Osteoblast (primary cell): ENCODE measurements at regions not wholly inside any gene's neighbourhood (a gene's known extent, or its start where the extent isn't known, plus 50 kb on each side); places are given as distances from the start of the nearest gene placed in this dataset.

ENCODE experiments used
- DNase-seq: peaks from one replicate; pipeline ENCODE4 v3.0.0; 2011; ENCODE audit warnings: low spot score, mixed read lengths; ENCODE audit not compliant: insufficient read length; ENCODE audit errors: missing footprints
- H2AFZ ChIP-seq: 2 replicates; pipeline ENCODE4 v1.6.0; 2011; ENCODE audit warnings: mild to moderate bottlenecking, low read length
- H3K27ac ChIP-seq: 2 replicates; pipeline ENCODE4 v1.5.1; 2011; ENCODE audit warnings: mild to moderate bottlenecking, low read depth, low read length, moderate library complexity
- H3K27me3 ChIP-seq: 2 replicates; pipeline ENCODE4 v1.6.0; 2012; ENCODE audit warnings: mild to moderate bottlenecking, control low read depth, inconsistent platforms, low read length, moderate library complexity; ENCODE audit not compliant: insufficient read depth
- H3K36me3 ChIP-seq: 2 replicates; pipeline ENCODE4 v1.5.1; 2011; ENCODE audit warnings: mild to moderate bottlenecking, low read length, control low read depth, moderate library complexity; ENCODE audit not compliant: insufficient read depth
- H3K4me1 ChIP-seq: 2 replicates; pipeline ENCODE4 v1.5.1; 2011; ENCODE audit warnings: mild to moderate bottlenecking, low read length, control low read depth, moderate library complexity; ENCODE audit not compliant: insufficient read depth
- H3K4me2 ChIP-seq: 2 replicates; pipeline ENCODE4 v1.6.0; 2011; ENCODE audit warnings: mild to moderate bottlenecking, low read length; ENCODE audit not compliant: insufficient read depth
- H3K4me3 ChIP-seq: fragments of 200-600 bp; sonication (generic); 3 replicates; pipeline ENCODE4 v1.5.1; 2012; ENCODE audit warnings: mild to moderate bottlenecking, low read length, inconsistent platforms; ENCODE audit not compliant: insufficient read depth
- H3K79me2 ChIP-seq: 2 replicates; pipeline ENCODE4 v1.6.0; 2012; ENCODE audit warnings: mild to moderate bottlenecking, low read length, control low read depth, inconsistent platforms; ENCODE audit not compliant: insufficient read depth
- H3K9me3 ChIP-seq: 2 replicates; pipeline ENCODE4 v1.5.1; 2011; ENCODE audit warnings: low read depth, low read length, control low read depth
- H4K20me1 ChIP-seq: 2 replicates; pipeline ENCODE4 v1.6.0; 2012; ENCODE audit warnings: mild to moderate bottlenecking, low read length, control low read depth; ENCODE audit not compliant: insufficient read depth
- TF ChIP-seq, protein P1 (sequence below): IDR thresholded peaks from 2 replicates; pipeline ENCODE4 v1.5.1; 2011; ENCODE audit warnings: mild to moderate bottlenecking, low read depth, low read length, moderate library complexity; ENCODE audit errors: extremely low read depth

DNA sequence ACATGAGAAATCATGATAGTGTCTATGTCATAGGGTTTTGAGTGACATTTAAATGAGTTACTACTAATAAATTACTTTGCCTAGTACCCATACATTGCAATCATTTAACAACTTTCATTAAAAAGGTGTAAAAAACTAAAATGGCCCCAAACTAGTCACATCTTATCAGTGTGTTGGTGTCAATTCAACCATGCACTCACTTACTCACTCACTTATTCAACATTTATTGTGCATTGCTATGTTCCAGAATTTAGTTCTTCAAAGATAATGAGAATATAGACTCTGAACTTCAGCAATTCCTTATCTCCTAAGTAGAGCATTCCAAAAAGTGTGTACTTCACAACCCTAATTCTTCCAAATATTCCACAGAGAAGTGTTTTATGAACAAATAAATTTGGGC lies 965.7 kb downstream of the REEP3 start:
- DNase-seq, result no peak
- TF ChIP-seq, protein P1, sequence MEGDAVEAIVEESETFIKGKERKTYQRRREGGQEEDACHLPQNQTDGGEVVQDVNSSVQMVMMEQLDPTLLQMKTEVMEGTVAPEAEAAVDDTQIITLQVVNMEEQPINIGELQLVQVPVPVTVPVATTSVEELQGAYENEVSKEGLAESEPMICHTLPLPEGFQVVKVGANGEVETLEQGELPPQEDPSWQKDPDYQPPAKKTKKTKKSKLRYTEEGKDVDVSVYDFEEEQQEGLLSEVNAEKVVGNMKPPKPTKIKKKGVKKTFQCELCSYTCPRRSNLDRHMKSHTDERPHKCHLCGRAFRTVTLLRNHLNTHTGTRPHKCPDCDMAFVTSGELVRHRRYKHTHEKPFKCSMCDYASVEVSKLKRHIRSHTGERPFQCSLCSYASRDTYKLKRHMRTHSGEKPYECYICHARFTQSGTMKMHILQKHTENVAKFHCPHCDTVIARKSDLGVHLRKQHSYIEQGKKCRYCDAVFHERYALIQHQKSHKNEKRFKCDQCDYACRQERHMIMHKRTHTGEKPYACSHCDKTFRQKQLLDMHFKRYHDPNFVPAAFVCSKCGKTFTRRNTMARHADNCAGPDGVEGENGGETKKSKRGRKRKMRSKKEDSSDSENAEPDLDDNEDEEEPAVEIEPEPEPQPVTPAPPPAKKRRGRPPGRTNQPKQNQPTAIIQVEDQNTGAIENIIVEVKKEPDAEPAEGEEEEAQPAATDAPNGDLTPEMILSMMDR, result no peak

DNA sequence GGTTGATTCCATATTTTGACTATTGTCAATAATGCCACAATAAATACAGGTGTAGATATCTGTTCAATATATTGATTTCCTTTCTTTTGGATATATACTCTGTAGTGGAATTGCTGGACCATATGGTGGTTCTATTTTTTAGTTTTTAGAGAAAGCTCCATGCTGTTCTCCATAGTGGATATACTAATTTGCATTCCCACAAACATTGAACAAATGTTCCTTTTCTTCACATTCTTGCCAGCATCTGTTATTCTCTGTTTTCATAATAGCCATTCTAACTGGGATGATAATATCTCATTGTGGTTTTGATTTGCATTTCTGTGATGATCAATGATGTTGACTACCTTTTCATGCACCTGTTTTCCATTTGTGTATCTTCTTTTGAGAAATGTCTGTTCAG lies 973.7 kb downstream of the REEP3 start:
- Histone ChIP-seq H4K20me1 (no peaks in the 10 kb centered on the region), H3K4me2 (no peak overlapping the region), H3K9me3 (no peaks in the 10 kb centered on the region), H3K79me2 (no peaks in the 10 kb centered on the region), H3K4me1 (no peaks in the 10 kb centered on the region), H3K27me3 (no peaks in the 10 kb centered on the region), H3K27ac (no peak overlapping the region), H3K36me3 (no peaks in the 10 kb centered on the region), H2AFZ (no peak overlapping the region), H3K4me3 (no peak overlapping the region)
- no peak for DNase-seq
- TF ChIP-seq, protein P1, result no peak

More for the DNA sequence above, 965.7 kb downstream of the REEP3 start:
- Histone ChIP-seq H3K27ac (no peak overlapping the region), H4K20me1 (no peaks in the 10 kb centered on the region), H3K79me2 (no peaks in the 10 kb centered on the region), H3K27me3 (no peaks in the 10 kb centered on the region), H2AFZ (no peak overlapping the region), H3K4me2 (no peak overlapping the region), H3K9me3 (no peaks in the 10 kb centered on the region), H3K4me1 (no peaks in the 10 kb centered on the region), H3K36me3 (no peaks in the 10 kb centered on the region), H3K4me3 (no peak overlapping the region)

DNA sequence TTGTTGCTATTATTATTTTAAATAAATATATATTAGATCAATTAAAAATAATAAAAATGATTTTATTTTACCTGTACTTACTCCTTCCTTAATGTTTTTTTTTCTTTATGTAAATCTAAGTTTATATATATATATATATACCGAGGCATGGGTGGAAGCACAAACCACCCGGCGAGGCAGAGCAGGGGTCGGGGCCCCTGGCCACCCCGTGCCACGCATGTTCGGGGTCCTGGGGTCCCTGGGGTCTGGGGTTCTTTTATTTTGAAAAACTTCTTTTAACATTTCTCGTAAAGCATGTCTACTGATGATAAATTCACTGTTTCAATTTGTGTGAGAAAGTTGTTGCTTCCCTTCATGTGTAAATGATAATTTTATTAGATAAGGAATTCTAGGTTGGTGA lies 976.1 kb downstream of the REEP3 start:
- no peaks in the 10 kb centered on the region for H4K20me1 ChIP-seq
- H3K4me1 ChIP-seq, result no peaks in the 10 kb centered on the region
- no peak overlapping the region for H3K27ac ChIP-seq
- no peaks in the 10 kb centered on the region for H3K9me3 ChIP-seq
- DNase-seq, result no peak
- no peak overlapping the region for H3K4me3 ChIP-seq
- H3K36me3 ChIP-seq, result no peaks in the 10 kb centered on the region
- H3K4me2 ChIP-seq, result no peak overlapping the region
- TF ChIP-seq, protein P1, result no peak
- H3K27me3 ChIP-seq, result no peaks in the 10 kb centered on the region
- H2AFZ ChIP-seq, result no peak overlapping the region
- no peaks in the 10 kb centered on the region for H3K79me2 ChIP-seq

DNA sequence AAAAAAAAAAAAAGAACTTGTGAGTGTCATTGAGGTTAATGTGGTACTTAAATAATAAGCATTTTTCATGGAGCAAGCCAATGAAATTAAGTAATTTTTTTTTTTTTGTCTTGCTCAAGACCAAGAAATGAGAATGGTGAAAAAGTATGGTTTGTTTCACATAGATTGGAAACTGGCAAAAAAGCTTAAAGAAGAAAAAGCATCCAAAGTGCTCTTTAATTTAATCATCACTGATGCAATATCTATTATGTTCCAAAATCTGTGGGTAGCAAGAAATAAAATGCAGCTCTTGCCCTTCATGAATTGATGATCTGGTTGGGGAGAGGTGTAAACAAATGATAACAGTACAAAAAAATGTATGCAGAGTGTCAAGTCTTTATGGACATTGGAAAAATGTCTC lies 980.6 kb downstream of the REEP3 start:
- no peak overlapping the region for H2AFZ ChIP-seq
- no peak overlapping the region for H3K4me2 ChIP-seq
- H3K79me2 ChIP-seq, result no peaks in the 10 kb centered on the region
- no peak for DNase-seq
- TF ChIP-seq, protein P1, result no peak
- no peaks in the 10 kb centered on the region for H3K27me3 ChIP-seq
- H3K4me1 ChIP-seq, result no peaks in the 10 kb centered on the region
- no peaks in the 10 kb centered on the region for H4K20me1 ChIP-seq
- H3K36me3 ChIP-seq, result no peaks in the 10 kb centered on the region
- no peak overlapping the region for H3K27ac ChIP-seq
- no peak overlapping the region for H3K4me3 ChIP-seq
- no peaks in the 10 kb centered on the region for H3K9me3 ChIP-seq
